Sigmoid colon (tissue), 4 donors: ENCODE measurements at regions not wholly inside any gene's neighbourhood (a gene's known extent, or its start where the extent isn't known, plus 50 kb on each side); places are given as distances from the start of the nearest gene placed in this dataset.

Experiments used
- EP300 ChIP-seq, 4 donors: sonication (generic); formaldehyde crosslinking; IDR thresholded peaks; one replicate each; pipeline ENCODE4 v1.6.1; 2017; ENCODE audit warnings: antibody characterized with exemption in 4 of 4
- POLR2A ChIP-seq, 2 donors: fragments of 450-650 bp; IDR thresholded peaks; one replicate each; pipeline ENCODE4 v1.6.1; 2016; ENCODE audit warnings: antibody characterized with exemption in 2 of 2, mild to moderate bottlenecking in 2 of 2, moderate library complexity in 2 of 2
- POLR2AphosphoS5 ChIP-seq, 4 donors: sonication (generic); formaldehyde crosslinking; IDR thresholded peaks; one replicate each; pipeline ENCODE4 v1.6.1; 2017; ENCODE audit warnings: antibody characterized with exemption in 4 of 4
- TF ChIP-seq, protein P1 (sequence below), 4 experiments: fragments of 450-650 bp in 3 of 4; fragments of 200-600 bp in 1 of 4; IDR thresholded peaks; one replicate each; pipeline ENCODE4 v1.5.1; 2016 to 2019; ENCODE audit warnings: antibody characterized with exemption in 4 of 4, mild to moderate bottlenecking in 3 of 4, moderate library complexity in 2 of 4

DNA sequence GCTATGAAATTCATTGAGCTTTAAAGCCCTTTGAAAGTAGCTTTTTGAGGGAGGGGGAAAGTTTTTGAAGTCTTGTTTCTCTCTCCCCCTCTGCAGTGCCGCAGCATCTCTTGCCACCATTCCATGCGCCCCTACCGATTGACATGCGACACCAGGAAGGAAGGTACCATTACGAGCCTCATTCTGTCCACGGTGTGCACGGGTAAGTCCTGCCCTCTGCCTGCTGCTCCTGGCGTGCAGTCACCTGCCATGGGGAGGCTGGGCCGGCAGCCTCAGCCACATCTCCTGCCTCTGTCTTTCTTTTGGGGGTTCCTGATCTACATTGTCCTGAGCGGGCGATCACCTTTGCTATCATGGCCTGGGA lies 191.6 kb downstream of the GLI2 start:
- TF ChIP-seq, protein P1, sequence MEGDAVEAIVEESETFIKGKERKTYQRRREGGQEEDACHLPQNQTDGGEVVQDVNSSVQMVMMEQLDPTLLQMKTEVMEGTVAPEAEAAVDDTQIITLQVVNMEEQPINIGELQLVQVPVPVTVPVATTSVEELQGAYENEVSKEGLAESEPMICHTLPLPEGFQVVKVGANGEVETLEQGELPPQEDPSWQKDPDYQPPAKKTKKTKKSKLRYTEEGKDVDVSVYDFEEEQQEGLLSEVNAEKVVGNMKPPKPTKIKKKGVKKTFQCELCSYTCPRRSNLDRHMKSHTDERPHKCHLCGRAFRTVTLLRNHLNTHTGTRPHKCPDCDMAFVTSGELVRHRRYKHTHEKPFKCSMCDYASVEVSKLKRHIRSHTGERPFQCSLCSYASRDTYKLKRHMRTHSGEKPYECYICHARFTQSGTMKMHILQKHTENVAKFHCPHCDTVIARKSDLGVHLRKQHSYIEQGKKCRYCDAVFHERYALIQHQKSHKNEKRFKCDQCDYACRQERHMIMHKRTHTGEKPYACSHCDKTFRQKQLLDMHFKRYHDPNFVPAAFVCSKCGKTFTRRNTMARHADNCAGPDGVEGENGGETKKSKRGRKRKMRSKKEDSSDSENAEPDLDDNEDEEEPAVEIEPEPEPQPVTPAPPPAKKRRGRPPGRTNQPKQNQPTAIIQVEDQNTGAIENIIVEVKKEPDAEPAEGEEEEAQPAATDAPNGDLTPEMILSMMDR (IDR thresholded peaks at IDR 0.05): no peak
- TF ChIP-seq EP300 (IDR thresholded peaks at IDR 0.05): no peak
- no peak for TF ChIP-seq POLR2A (IDR thresholded peaks at IDR 0.05)
- TF ChIP-seq POLR2AphosphoS5 (IDR thresholded peaks at IDR 0.05): no peak
